Hypothalamus (tissue), 51 donors: ENCODE measurements at regions not wholly inside any gene's neighbourhood (a gene's known extent, or its start where the extent isn't known, plus 50 kb on each side); places are given as distances from the start of the nearest gene placed in this dataset.

ENCODE experiments used
- DNase-seq, 51 donors: peaks; one replicate each; lab custom pipeline; 2025; lab: John Stamatoyannopoulos, UW

DNA sequence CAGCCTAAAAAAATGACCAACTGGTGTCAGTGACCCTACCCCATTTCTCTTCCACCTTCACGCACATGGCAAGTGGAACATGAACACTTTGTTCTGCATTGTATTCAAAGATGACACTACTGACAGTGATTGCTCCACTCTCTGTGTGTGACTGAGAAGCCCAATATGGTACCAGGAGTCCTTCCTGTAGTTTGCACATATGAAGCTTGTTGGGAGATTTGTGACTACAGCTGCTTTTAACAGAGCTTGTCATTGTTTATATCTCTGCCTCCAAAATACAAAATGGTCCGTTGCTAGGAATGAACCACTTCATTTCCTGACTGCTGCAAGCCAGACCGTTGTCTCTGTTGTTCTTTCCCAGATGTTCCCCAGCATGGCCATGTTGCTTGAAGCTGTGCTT, 140.3 kb upstream of the TCF21 start:
- no peak for DNase-seq

GRCh38 chr6:133749427-133749826, 139.5 kb upstream of the TCF21 start:
- no peak for DNase-seq

GRCh38 chr6:133752129-133752528, 136.8 kb upstream of the TCF21 start:
- no peak for DNase-seq

- no peak for DNase-seq
Observed at GRCh38 chr6:133753756-133754155, 135.2 kb upstream of the TCF21 start.

GRCh38 chr6:133754298-133754697, 134.6 kb upstream of the TCF21 start:
- no peak for DNase-seq

DNA sequence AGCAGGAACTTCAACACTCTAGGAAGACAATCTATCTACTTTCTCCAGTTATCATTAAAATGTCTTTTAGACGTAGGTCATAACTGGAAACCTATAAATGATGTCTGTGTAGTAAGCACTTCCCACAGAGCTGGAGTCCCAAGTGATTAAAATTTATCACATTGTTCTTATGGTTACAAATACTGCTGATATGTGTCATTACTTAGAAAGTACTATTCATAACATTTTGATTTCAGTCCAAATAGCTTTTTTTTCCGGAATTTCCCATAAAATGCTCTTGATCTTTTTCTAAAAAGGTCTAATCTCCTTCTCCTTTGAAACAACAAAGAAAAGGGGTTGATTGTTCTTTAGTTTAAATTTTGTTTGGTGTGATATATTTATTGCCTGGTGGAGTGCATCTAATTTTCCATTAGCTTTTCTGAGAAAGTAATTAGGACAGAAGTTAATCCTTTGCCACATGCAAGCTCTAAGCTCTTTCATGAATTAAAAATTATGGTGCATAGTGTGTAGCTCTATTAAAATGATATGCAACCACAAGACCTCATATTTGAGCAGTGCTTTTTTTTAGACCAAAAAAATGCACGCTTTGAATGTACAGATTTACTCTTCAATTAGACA, 132.7 kb upstream of the TCF21 start:
- DNase-seq = no peak

GRCh38 chr6:133757335-133757734, 131.6 kb upstream of the TCF21 start:
- DNase-seq = no peak

DNA sequence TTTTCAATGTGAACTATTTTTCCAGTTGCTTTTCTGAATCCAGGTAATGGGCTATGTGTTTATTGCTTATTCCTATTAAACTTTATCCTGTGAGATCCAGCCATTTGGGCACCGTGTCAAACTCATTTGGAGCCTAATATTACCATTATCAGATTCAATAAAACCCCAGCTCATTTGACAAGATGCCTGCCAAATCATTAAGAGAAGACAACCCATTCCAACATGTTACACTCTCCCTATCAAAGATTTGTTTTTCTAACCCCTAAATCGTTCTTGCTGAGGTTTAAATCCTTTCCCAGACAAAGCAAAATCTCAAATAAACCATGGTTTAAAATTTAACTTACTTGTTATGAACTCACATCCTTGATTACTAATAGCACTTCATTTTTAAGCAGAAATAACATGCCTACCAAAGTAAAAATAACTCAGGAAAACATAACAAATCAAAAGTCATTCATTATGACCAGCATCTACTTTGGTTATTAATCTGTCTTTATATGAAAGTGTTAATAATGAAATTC, 130.0 kb upstream of the TCF21 start:
- no peak for DNase-seq

- DNase-seq = no peak
Observed at GRCh38 chr6:133759524-133759923, 129.4 kb upstream of the TCF21 start.

GRCh38 chr6:133761706-133762105, 127.2 kb upstream of the TCF21 start:
- no peak for DNase-seq

DNA sequence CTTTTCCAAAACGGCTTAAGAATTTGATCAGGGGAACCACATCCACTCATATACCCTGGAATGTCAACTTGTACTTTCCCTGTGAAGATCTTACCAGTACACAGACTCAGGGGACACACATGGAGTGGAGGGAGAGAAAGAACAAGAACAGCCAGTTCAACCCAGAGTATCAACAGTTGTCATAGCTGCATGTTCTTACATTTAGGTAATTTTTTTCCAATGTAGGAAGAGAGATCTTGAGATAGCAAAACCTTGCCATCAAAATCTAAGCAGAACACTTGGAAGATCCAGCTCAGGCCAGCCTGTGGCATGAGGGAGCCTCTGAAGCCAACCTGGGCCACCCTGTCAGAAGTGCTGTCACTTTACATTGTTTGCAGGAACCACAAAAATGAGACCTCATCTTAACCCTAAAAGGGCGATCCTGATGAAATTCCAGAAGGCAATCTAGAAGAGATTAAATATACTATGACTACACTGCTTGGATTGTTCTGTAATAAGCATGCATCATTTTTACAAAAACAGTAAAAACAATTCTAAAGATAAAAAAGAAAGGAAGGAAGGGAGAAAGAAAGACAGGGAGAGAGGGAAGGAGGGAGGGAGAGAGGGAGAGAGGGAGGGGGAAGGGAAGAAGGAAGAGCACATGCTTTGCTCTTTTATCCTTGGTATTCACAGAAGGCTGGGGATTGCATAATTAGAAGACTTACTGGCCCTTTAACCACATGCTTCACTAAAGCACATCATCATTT, 124.7 kb upstream of the TCF21 start:
- no peak for DNase-seq

DNA sequence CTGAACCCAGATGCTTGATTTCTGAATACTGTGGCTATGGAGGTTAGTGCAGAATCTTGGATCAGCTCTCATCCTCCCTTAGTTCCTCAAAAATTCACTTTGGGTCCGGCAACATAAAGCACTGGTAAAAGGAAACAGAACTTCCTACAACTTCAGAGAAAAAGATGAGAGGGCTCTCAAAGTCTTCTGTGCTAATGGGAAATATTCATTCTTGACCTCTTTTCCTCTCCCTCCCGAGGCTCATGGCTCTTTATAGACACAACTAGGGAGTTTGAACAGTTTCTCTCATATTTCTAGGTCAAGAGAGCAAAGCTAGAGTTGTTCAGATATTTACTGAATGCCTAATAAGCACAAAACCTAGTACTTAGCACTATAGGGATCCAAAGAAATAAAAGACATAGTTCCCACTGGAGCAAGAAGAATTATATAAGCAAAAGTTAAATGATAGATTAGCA, 124.1 kb upstream of the TCF21 start:
- no peak for DNase-seq

DNA sequence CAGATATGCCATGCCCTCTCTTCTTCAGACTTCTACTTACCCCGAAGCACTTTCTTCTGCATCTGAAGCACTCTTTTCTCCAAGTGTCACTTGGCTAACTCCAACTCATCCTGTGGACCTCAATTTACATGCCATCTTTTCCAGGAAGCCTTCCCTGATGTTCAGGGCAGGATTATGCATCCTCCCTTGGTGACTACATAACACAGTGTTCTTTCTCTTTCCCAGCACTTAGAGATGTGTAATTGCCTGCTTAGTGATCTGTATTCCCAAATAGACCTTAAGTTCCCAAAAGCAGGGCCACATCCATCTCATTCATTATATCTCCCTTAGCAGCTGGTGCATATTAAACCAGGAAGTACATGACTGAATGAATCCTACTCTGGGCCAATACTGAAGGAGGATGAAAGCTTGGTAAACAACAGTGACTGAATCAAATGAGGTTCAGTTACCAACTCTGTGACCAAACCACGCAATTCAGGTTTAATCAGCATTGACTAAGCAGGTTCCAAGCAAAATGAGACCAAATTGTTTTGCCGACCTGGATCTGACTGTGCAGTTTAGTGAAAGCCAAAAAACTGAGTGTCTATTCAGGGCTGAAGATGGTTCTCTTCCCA, 121.4 kb upstream of the TCF21 start:
- DNase-seq = no peak

DNA sequence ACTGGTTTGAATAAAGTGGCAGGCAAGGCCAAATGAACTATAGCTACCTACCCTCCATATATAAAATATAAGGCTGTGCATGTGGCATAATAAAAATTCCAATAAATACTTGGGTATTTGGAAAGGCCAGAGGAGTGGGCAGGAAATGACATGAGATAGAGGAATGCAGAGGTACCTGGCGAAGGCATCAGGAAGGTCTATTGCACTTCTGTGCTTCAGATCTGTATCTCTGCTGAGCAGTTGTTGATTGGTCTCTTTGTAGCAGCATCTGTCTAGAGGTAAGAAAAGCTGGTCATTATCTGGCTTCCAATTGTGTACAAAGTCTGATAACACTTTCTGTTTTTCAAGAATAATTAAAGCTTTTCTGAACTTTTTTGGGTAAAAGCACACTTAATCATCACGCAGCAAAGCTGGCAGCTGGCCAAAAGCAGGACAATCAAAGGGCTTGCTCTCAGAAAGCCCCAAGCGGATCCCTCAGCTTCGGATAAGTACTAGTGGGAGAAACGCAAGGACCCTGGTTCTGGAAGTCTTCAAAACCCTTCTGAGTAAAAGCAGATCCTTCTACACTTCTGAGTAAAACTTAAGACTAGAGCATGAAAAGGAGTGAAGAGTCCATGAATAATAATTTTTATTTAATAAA, 120.1 kb upstream of the TCF21 start:
- DNase-seq = peak in 1 of 51 donors; percentile 0

GRCh38 chr6:133769463-133769862, 119.5 kb upstream of the TCF21 start:
- no peak for DNase-seq

DNA sequence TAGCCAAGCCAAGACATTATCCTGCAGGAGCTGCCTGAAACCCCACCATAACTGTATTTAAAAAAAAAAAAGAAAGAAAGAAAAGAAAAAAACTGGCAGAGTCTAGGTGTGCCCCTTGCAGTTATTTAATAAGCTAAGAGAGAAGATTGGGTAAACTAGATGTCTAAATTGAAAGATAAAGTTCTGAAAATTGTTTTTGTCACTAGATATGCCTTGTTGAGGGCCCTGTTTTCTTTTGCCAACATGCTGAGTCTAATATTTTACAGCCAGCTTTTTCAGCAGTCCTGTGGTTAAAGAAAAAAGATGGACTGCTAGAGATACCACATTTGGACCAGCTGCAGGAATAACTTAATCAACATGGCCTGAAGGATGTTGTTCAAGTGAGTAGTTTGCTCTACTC, 116.3 kb upstream of the TCF21 start:
- DNase-seq = no peak

DNA sequence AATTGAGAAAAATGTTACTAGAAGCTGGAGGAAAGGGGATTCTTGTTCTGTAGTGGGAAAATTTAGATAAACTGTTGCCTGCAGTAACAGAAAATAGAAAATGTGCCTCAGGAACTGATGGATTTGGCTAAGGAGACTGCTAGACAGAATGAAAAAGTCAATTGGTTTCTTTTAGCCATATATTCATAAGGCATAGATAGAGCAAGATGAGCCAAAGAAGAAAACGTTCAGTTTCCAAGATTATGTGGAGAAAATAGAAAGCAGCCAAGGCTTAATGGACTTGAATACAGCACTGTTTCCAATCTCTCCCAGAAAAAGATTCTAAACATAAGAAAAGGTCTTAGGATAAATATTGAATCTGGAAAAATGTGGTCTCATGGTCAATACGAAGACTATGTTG, 115.1 kb upstream of the TCF21 start:
- no peak for DNase-seq

- DNase-seq = no peak
Observed at GRCh38 chr6:133774356-133774755, 114.6 kb upstream of the TCF21 start.

DNA sequence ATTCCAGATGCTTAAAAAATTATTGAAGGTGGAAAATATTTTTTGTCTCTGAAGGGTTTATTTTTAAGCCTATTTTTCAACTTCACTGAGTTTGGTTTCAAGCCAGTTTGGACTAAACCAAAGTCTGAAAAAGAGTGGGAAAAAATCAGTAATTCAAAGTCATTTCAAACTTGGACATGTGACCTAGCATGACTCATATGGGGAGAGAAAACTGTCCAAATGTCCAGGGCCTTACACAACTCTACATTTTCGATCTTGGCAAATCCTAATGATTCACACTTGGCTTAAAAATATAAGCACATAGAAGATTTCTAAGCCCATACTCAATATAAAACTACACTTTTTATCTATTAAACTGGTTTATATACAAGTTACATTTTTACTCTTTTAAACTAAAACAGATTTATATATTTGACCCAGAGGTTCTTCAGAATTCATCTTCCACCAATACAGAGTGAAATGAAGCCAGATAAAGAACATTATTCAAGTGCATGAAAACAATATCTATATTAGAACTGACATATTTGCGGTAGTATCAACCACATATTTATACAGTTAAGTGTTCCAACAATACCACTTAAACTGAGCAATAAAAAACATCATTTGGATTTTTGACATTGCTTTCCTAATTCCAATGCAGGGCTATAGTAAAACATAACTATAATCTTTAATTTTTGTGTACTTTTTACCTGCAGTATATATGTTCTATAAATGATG, 110.3 kb upstream of the TCF21 start:
- DNase-seq = no peak

DNA sequence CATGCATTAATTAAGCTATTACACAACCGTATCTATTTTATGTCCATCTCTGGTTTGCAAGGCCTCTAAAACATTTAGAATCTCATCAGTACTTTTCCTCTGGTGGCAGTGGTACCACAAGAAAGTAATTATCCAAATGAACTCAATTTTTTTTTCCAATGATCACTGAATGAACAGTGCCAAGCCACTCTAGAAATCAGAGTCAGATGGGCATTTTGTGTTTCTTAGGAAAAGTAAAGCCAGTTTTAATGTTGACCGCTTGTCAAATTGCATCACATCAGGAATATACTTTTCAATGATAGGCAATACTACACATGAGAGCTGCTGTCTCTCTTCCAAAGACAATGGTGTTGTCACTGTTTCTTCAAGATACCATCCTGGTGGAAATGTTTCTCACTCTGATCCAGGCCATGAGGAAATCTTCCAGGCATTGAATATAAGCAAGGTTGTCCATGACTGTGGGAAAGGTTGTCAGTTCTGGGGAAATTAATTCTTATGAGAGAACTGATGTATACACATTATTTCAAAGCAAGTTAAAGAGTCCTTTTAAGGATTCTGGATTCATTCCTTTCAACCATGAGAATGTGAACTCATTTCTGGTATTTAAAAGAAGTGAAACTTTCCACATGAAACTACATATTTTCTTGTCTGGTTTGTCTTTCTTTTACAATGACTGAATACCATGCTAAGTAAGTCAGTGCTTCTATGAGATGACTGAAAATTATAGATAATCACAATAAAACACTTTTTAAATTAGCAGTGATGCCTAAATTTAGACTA, 108.8 kb upstream of the TCF21 start:
- DNase-seq = no peak
